ENCODE measurements at regions not wholly inside any gene's neighbourhood (a gene's known extent, or its start where the extent isn't known, plus 50 kb on each side); places are given as distances from the start of the nearest gene placed in this dataset.
"Not testable (repeated sequence)": the region's sequence is repeated elsewhere in the genome, so short reads cannot be mapped to it uniquely, and the experiment has no call there.

GRCh38 chr5:50301756-50302155 is 139.3 kb downstream of the EMB start:
- H3K4me3 ChIP-seq, result no peak overlapping the region
- TF ChIP-seq POLR2A (IDR thresholded peaks at IDR 0.05), result no peak
- TF ChIP-seq, protein P1, sequence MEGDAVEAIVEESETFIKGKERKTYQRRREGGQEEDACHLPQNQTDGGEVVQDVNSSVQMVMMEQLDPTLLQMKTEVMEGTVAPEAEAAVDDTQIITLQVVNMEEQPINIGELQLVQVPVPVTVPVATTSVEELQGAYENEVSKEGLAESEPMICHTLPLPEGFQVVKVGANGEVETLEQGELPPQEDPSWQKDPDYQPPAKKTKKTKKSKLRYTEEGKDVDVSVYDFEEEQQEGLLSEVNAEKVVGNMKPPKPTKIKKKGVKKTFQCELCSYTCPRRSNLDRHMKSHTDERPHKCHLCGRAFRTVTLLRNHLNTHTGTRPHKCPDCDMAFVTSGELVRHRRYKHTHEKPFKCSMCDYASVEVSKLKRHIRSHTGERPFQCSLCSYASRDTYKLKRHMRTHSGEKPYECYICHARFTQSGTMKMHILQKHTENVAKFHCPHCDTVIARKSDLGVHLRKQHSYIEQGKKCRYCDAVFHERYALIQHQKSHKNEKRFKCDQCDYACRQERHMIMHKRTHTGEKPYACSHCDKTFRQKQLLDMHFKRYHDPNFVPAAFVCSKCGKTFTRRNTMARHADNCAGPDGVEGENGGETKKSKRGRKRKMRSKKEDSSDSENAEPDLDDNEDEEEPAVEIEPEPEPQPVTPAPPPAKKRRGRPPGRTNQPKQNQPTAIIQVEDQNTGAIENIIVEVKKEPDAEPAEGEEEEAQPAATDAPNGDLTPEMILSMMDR (IDR thresholded peaks at IDR 0.05), result no peak
- ATAC-seq (no peak), DNase-seq (no peak)
- no peaks in the 10 kb centered on the region for H3K4me1 ChIP-seq
- H3K9me3 ChIP-seq, result peaks cover 0 to 4% (median 0%) of the 10 kb centered on the region in 12 donors
- WGBS, 4 donors, result 13 to 28% (median 16%) methylated on average over 1 of the region's 1 CpG
- H3K27me3 ChIP-seq, result peaks cover 0 to 4% (median 0%) of the 10 kb centered on the region in 9 donors
- no peaks in the 10 kb centered on the region for H3K36me3 ChIP-seq
- intact Hi-C loops (cut with DNase I), result no loop called here
- H3K27ac ChIP-seq, result no peak overlapping the region

GRCh38 chr5:50300878-50301277 is 140.2 kb downstream of the EMB start:
- intact Hi-C loops (cut with DNase I), result no loop called here
- no peak overlapping the region for H3K4me3 ChIP-seq
- H3K4me1 ChIP-seq, result no peaks in the 10 kb centered on the region
- no peak overlapping the region for H3K27ac ChIP-seq
- peaks cover 0 to 4% (median 0%) of the 10 kb centered on the region in 9 donors for H3K27me3 ChIP-seq
- TF ChIP-seq, protein P1 (IDR thresholded peaks at IDR 0.05), result no peak
- TF ChIP-seq POLR2A (IDR thresholded peaks at IDR 0.05), result no peak
- H3K36me3 ChIP-seq, result no peaks in the 10 kb centered on the region
- 52 to 78% (median 67%) methylated on average over 1 of the region's 1 CpG for WGBS, 4 donors
- peaks cover 0 to 4% (median 0%) of the 10 kb centered on the region in 12 donors for H3K9me3 ChIP-seq
- ATAC-seq, result no peak
- no peak for DNase-seq

DNA sequence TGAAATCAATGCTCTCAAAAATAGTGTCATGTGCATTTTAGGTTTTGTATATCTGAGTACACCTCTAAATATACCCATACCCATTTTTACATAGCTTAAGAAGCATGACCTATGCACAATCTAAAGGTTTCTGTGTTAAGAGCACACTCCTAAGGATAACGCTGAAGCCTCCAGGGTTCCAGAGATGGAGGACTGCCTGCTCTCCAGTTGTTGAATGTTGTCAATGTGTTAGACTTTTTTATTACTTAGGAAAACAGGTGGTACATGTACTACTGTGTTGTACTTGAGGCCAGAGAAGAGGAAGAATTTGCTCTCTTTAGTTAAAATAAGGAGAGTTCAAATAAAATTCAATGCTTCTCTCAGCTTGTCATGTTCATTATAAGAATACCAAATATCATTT is 141.2 kb downstream of the EMB start:
- ATAC-seq, result no peak
- Histone ChIP-seq H3K27me3 (peaks cover 0 to 4% (median 0%) of the 10 kb centered on the region in 9 donors), H3K4me3 (no peak overlapping the region), H3K27ac (no peak overlapping the region), H3K9me3 (peaks cover 0 to 4% (median 0%) of the 10 kb centered on the region in 12 donors), H3K4me1 (no peaks in the 10 kb centered on the region), H3K36me3 (no peaks in the 10 kb centered on the region)
- WGBS, 4 donors, result 60 to 79% (median 68%) methylated on average over 1 of the region's 1 CpG
- no peak for TF ChIP-seq POLR2A (IDR thresholded peaks at IDR 0.05)
- TF ChIP-seq, protein P1 (IDR thresholded peaks at IDR 0.05), result no peak
- DNase-seq, result no peak
- intact Hi-C loops (cut with DNase I), result no loop called here

- H3K27me3 ChIP-seq, result no peaks in the 10 kb centered on the region
- H3K9me3 ChIP-seq, result peaks cover 0 to 6% (median 0%) of the 10 kb centered on the region in 12 donors
- ATAC-seq (no peak), DNase-seq (no peak)
- 65 to 80% (median 76%) methylated on average over 3 to 9 of the region's 9 CpGs for WGBS, 4 donors
- no peak overlapping the region for H3K4me3 ChIP-seq
- H3K4me1 ChIP-seq, result no peaks in the 10 kb centered on the region
- TF ChIP-seq, protein P1 (IDR thresholded peaks at IDR 0.05), result no peak
- TF ChIP-seq POLR2A (IDR thresholded peaks at IDR 0.05), result no peak
- no peak overlapping the region for H3K27ac ChIP-seq
- H3K36me3 ChIP-seq, result no peaks in the 10 kb centered on the region
- intact Hi-C loops (cut with DNase I), result no loop called here
These were observed 148.2 kb downstream of the EMB start for GRCh38 chr5:50292735-50293394.

DNA sequence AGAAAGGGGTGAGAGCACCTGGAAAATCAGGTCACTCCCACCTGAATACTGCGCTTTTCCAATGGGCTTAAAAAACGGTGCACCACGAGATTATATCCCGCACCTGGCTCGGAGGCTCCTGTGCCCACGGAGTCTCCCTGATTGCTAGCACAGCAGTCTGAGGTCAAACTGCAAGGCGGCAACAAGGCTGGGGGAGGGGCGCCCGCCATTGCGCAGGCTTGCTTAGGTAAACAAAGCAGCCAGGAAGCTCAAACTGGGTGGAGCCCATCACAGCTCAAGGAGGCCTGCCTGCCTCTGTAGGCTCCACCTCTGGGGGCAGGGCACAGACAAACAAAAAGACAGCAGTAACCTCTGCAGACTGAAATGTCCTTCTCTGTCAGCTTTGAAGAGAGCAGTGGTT is 160.6 kb downstream of the EMB start:
- ATAC-seq; H3K9me3 ChIP-seq; H3K36me3 ChIP-seq; intact Hi-C loops (cut with DNase I); DNase-seq; H3K27ac ChIP-seq; H3K4me3 ChIP-seq; H3K27me3 ChIP-seq; H3K4me1 ChIP-seq: not testable (repeated sequence)
- 78 to 87% (median 83%) methylated on average over 10 of the region's 10 CpGs for WGBS, 4 donors
